Loucy (cell line): ENCODE measurements at regions not wholly inside any gene's neighbourhood (a gene's known extent, or its start where the extent isn't known, plus 50 kb on each side); places are given as distances from the start of the nearest gene placed in this dataset.

Source experiments
- CTCF ChIP-seq: fragments of 200-600 bp; sonication (generic); conservative IDR thresholded peaks from 2 replicates; pipeline ENCODE4 v1.5.1; 2014; ENCODE audit warnings: mild to moderate bottlenecking, antibody characterized with exemption, low read length
- EZH2phosphoT487 ChIP-seq: fragments of 200-600 bp; IDR thresholded peaks from 2 replicates; pipeline ENCODE4 v1.6.1; 2018; ENCODE audit warnings: antibody characterized with exemption, mild to moderate bottlenecking, moderate library complexity, borderline replicate concordance

GRCh38 chr5:124922255-124922975 is 176.0 kb upstream of the ZNF608 start:
- TF ChIP-seq CTCF: no peak
- TF ChIP-seq EZH2phosphoT487: no peak
